Mesendoderm (in vitro differentiated cells): ENCODE measurements at regions not wholly inside any gene's neighbourhood (a gene's known extent, or its start where the extent isn't known, plus 50 kb on each side); places are given as distances from the start of the nearest gene placed in this dataset.

ENCODE experiments used
- DNase-seq: peaks from one replicate; pipeline ENCODE4 v3.0.0; 2013
- H2AK5ac ChIP-seq: 2 replicates; pipeline ENCODE4 v1.6.1; 2013; ENCODE audit warnings: low read length, inconsistent platforms
- H2BK120ac ChIP-seq: 2 replicates; pipeline ENCODE4 v1.6.1; 2013; ENCODE audit warnings: low read depth, mild to moderate bottlenecking, low read length, moderate library complexity, mixed read lengths
- H2BK15ac ChIP-seq: replicated peaks from 2 replicates; pipeline ENCODE4 v1.6.1; 2013; ENCODE audit warnings: low read depth, mild to moderate bottlenecking, moderate library complexity
- H2BK5ac ChIP-seq: 2 replicates; pipeline ENCODE4 v1.6.1; 2013; ENCODE audit warnings: low read length, inconsistent platforms
- H3K18ac ChIP-seq: 2 replicates; pipeline ENCODE4 v1.6.1; 2013; ENCODE audit warnings: mild to moderate bottlenecking, low read length, mixed read lengths
- H3K23ac ChIP-seq: one replicate; pipeline ENCODE4 v1.6.1; 2013; ENCODE audit warnings: low read length
- H3K27ac ChIP-seq: 2 replicates; pipeline ENCODE4 v1.5.1; 2013; ENCODE audit warnings: low read depth, mild to moderate bottlenecking, inconsistent platforms, low read length, moderate library complexity
- H3K27me3 ChIP-seq: 2 replicates; pipeline ENCODE4 v1.6.1; 2013; ENCODE audit warnings: low read length, control low read depth, mild to moderate bottlenecking, inconsistent platforms; ENCODE audit not compliant: insufficient read depth, poor library complexity
- H3K36me3 ChIP-seq: 2 replicates; pipeline ENCODE4 v1.6.1; 2013; ENCODE audit warnings: low read length, inconsistent platforms; ENCODE audit not compliant: control insufficient read depth, insufficient read depth
- H3K4ac ChIP-seq: one replicate; pipeline ENCODE4 v1.6.1; 2013; ENCODE audit warnings: low read depth, mild to moderate bottlenecking, low read length, moderate library complexity
- H3K4me1 ChIP-seq: 2 replicates; pipeline ENCODE4 v1.6.1; 2013; ENCODE audit warnings: low read depth, low read length, inconsistent platforms; ENCODE audit not compliant: control insufficient read depth
- H3K4me2 ChIP-seq: 2 replicates; pipeline ENCODE4 v1.6.1; 2013; ENCODE audit warnings: low read length
- H3K4me3 ChIP-seq: 2 replicates; pipeline ENCODE4 v1.5.1; 2013; ENCODE audit warnings: mild to moderate bottlenecking, low read length
- H3K56ac ChIP-seq: one replicate; pipeline ENCODE4 v1.6.1; 2013; ENCODE audit warnings: low read length
- H3K79me1 ChIP-seq: 2 replicates; pipeline ENCODE4 v1.6.1; 2013; ENCODE audit warnings: low read length, inconsistent platforms
- H3K79me2 ChIP-seq: 2 replicates; pipeline ENCODE4 v1.6.1; 2013; ENCODE audit warnings: mild to moderate bottlenecking, low read length; ENCODE audit not compliant: control insufficient read depth, insufficient read depth
- H3K9ac ChIP-seq: 2 replicates; pipeline ENCODE4 v1.6.1; 2013; ENCODE audit warnings: low read length, inconsistent platforms
- H4K5ac ChIP-seq: one replicate; pipeline ENCODE4 v1.6.1; 2013; ENCODE audit warnings: low read length
- H4K8ac ChIP-seq: one replicate; pipeline ENCODE4 v1.6.1; 2013; ENCODE audit warnings: low read depth, mild to moderate bottlenecking, control low read depth, low read length, moderate library complexity
- WGBS: extraction: QIAGEN DNeasy Blood & Tissue Kit; methylation state at CpG from one replicate; pipeline ENCODE4 v1.1.7; 2013; ENCODE audit warnings: low lambda C conversion rate, missing lambda C conversion rate; ENCODE audit not compliant: insufficient coverage; ENCODE audit errors: extremely low coverage; 5-methylcytosine and 5-hydroxymethylcytosine counted together

DNA sequence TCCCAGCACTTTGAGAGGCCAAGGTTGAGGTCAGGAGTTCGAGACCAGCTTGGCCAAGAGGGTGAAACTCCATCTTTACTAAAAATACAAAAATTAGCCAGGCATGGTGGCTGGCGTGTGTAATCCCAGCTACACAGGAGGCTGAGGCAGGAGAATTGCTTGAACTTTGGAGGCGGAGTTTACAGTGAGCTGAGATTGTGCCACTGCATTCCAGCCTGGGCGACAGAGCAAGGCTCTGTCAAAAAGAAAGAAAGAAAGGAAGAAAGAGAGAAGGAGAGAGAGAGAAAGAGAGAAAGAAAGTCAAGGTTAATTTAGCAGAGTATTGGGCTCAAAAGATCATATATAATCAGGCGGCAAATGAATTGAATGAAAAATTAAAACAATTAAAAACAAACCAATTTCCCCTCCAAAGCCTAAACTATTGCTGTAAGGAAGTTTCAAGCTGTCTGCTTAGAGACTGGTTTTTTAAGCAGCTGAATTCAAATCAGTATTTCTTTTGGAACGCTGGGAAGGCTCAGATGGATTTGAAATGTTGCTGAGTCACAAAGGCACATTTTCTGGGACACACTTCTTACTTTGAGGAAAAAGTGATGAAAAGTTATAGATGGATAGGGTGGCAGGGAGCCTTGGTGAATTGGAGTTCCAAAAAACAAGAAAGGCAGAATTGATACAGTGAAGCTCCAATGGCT, 81.3 kb upstream of the BHLHE40 start:
- no peak overlapping the region for H3K4me2 ChIP-seq
- H2BK15ac ChIP-seq, result no peak overlapping the region
- H3K56ac ChIP-seq, result peak overlapping the region; percentile 18
- H3K79me1 ChIP-seq, result no peaks in the 10 kb centered on the region
- H3K9ac ChIP-seq, result no peak overlapping the region
- H3K4me3 ChIP-seq, result no peak overlapping the region
- H3K4ac ChIP-seq, result no peak overlapping the region
- no peaks in the 10 kb centered on the region for H3K27me3 ChIP-seq
- peaks cover 15% of the 10 kb centered on the region for H3K4me1 ChIP-seq
- H3K23ac ChIP-seq, result no peak overlapping the region
- H2BK5ac ChIP-seq, result no peak overlapping the region
- peak; percentile 16 for DNase-seq
- no peak overlapping the region for H2AK5ac ChIP-seq
- no peak overlapping the region for H3K27ac ChIP-seq
- no peaks in the 10 kb centered on the region for H3K79me2 ChIP-seq
- H2BK120ac ChIP-seq, result no peak overlapping the region
- no CpG with 5 or more reads among the region's 6 CpGs for WGBS
- H4K8ac ChIP-seq, result no peak overlapping the region
- no peak overlapping the region for H4K5ac ChIP-seq
- peak overlapping the region; percentile 88 for H3K18ac ChIP-seq
- H3K36me3 ChIP-seq, result no peaks in the 10 kb centered on the region

DNA sequence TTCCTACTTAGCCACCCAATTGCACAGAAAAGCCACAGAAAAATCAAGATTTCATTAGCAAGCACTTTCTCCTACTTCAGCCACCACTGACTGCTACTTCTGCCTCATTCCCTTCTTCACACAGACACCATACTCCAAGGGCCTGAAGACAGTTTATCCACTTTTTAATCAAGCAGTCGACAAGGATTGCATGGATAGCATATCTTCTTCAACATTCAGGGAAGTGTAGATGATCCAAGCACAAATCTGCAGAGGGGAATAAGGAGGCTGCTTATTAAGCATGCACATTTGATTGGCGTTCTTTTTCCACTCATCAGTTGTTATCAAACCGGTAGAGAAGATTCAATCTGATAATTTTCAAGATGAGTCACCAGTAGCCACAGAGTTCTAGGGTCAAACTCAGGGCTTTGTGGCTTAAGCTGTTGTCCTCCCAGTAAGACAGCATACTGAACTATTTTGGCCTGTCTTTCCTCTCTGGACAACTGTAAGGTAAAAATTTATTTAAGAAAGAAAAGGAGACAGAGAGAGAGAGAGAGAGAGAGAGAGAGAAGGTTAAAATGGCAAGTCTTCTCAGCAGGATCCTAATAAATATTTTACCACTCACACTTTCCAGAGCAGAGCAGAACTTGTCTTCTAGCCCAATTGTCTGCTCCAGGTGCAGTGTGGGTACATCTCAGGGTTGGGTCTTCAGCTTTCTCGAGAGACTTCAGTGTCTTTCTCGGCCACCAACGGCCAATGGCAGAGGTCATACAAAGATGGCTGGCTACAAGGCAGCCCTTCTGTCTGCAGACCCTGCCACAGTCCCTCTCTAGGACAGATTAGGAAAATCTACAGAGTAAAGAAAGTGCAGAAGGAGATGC, 80.6 kb upstream of the BHLHE40 start:
- Histone ChIP-seq H3K56ac (peak overlapping the region; percentile 18), H3K27ac (no peak overlapping the region), H3K4me1 (peaks cover 15% of the 10 kb centered on the region), H3K79me1 (no peaks in the 10 kb centered on the region), H4K5ac (no peak overlapping the region), H3K18ac (peak overlapping the region; percentile 88), H2BK120ac (no peak overlapping the region), H3K79me2 (no peaks in the 10 kb centered on the region), H2AK5ac (peak overlapping the region; percentile 18), H4K8ac (no peak overlapping the region), H3K23ac (peak overlapping the region; percentile 26), H3K9ac (no peak overlapping the region), H2BK15ac (no peak overlapping the region), H3K4me2 (no peak overlapping the region), H3K36me3 (no peaks in the 10 kb centered on the region), H3K4me3 (no peak overlapping the region), H3K4ac (peak overlapping the region; percentile 21), H2BK5ac (no peak overlapping the region), H3K27me3 (no peaks in the 10 kb centered on the region)
- DNase-seq, result peak; percentile 51
- WGBS, result no CpG with 5 or more reads among the region's 6 CpGs

DNA sequence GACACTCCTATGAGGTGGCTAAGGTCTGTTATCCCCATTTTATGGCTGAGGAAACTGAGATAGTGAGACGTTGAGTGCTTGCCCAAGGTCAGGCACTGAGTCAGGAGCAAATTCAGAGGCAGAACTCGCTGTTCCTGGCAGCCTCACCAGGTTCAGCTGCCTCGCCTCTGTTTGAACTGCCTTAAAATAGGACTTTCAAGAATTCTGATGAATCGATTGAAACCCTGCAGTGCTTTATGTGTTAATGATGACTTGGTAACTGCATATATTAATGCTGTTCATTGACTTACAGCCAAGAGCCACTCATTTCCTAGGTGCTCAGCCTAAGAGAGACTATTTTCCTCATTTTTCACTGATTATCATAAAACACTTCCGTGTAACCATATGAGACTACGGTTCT, 79.5 kb upstream of the BHLHE40 start:
- no peak overlapping the region for H3K56ac ChIP-seq
- H4K8ac ChIP-seq, result no peak overlapping the region
- H2BK120ac ChIP-seq, result no peak overlapping the region
- no peak overlapping the region for H3K4me3 ChIP-seq
- no peak overlapping the region for H3K27ac ChIP-seq
- no peak overlapping the region for H2BK15ac ChIP-seq
- peaks cover 15% of the 10 kb centered on the region for H3K4me1 ChIP-seq
- no peaks in the 10 kb centered on the region for H3K79me1 ChIP-seq
- no peak for DNase-seq
- H3K79me2 ChIP-seq, result no peaks in the 10 kb centered on the region
- H3K9ac ChIP-seq, result no peak overlapping the region
- no peak overlapping the region for H3K4me2 ChIP-seq
- no peak overlapping the region for H2AK5ac ChIP-seq
- H2BK5ac ChIP-seq, result peak overlapping the region; percentile 1
- no CpG with 5 or more reads among the region's 6 CpGs for WGBS
- H4K5ac ChIP-seq, result no peak overlapping the region
- H3K23ac ChIP-seq, result no peak overlapping the region
- H3K4ac ChIP-seq, result no peak overlapping the region
- no peaks in the 10 kb centered on the region for H3K27me3 ChIP-seq
- H3K36me3 ChIP-seq, result no peaks in the 10 kb centered on the region
- no peak overlapping the region for H3K18ac ChIP-seq

DNA sequence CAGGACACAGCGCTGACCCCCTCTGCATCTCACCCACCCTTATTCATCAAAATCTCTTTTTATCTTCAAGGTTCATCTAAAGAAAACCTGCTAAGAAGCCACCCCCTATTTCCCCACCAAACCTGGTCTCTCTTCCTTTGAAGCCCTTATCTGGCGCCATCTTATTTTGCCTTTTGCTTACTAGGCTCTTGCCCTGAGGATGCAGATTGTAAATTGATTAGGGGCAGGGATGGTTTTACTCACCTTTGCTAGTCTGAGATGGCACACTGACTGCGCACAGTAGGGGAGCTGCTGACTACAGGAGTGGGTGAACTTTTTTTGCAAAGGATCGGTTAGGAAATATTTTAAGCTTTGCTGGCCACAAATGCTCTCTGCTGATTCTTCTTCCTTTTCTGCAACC, 78.9 kb upstream of the BHLHE40 start:
- no peaks in the 10 kb centered on the region for H3K79me1 ChIP-seq
- H3K79me2 ChIP-seq, result no peaks in the 10 kb centered on the region
- H3K4me1 ChIP-seq, result peaks cover 15% of the 10 kb centered on the region
- peak; percentile 82 for DNase-seq
- H3K18ac ChIP-seq, result no peak overlapping the region
- WGBS, result no CpG with 5 or more reads among the region's 4 CpGs
- H4K8ac ChIP-seq, result no peak overlapping the region
- no peak overlapping the region for H3K23ac ChIP-seq
- no peak overlapping the region for H3K4me2 ChIP-seq
- H3K56ac ChIP-seq, result no peak overlapping the region
- no peak overlapping the region for H2AK5ac ChIP-seq
- no peaks in the 10 kb centered on the region for H3K27me3 ChIP-seq
- no peak overlapping the region for H3K4me3 ChIP-seq
- H2BK15ac ChIP-seq, result no peak overlapping the region
- H3K4ac ChIP-seq, result no peak overlapping the region
- H3K36me3 ChIP-seq, result no peaks in the 10 kb centered on the region
- no peak overlapping the region for H2BK5ac ChIP-seq
- H3K27ac ChIP-seq, result no peak overlapping the region
- no peak overlapping the region for H2BK120ac ChIP-seq
- no peak overlapping the region for H3K9ac ChIP-seq
- no peak overlapping the region for H4K5ac ChIP-seq

DNA sequence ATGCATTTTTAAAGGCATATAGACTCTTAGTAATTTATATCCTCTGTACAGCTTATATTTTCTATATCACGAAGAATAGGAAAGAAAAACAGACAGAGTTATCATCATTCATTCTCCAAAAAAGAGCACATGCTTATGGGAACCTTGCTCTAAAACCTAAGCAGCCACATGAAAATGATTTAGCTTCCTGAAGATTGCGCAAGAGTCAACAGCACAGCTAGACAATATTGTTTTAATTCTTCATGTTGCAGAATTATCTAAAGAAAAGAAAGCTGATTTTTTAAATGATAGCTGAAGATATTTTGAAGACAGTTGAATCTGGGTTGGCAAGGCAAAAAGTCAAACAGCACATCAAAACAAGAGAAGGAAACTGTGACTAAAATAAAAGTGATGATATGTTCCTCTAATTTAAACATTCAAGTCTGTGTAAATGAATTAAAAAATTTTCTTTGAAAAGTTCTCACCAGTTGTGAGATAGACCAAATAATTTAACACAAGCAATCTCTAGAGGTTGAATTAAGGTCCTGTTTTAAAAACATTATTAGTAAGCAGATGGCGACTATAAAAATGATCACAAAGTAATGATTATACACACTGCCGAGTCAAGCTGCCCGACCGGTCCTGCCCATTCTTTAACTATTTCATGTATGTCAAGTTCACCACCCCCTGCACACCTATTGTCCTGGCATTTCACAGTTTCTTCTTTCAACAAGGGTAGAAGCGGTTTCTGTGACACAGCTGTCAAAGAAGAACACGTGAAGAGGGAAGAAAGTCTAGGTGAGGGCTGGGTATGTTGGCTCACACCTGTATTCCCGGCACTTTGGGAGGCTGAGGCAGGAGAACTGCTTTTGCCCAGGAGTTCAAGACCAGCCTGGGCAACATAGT, 74.2 kb upstream of the BHLHE40 start:
- no peak overlapping the region for H2AK5ac ChIP-seq
- H3K27ac ChIP-seq, result no peak overlapping the region
- H3K79me1 ChIP-seq, result no peaks in the 10 kb centered on the region
- H4K8ac ChIP-seq, result no peak overlapping the region
- H2BK120ac ChIP-seq, result no peak overlapping the region
- H3K18ac ChIP-seq, result no peak overlapping the region
- no peaks in the 10 kb centered on the region for H3K27me3 ChIP-seq
- DNase-seq, result no peak
- H3K4me1 ChIP-seq, result peaks cover 3% of the 10 kb centered on the region
- no peak overlapping the region for H3K23ac ChIP-seq
- no peak overlapping the region for H3K4me2 ChIP-seq
- H2BK15ac ChIP-seq, result no peak overlapping the region
- WGBS, result no CpG with 5 or more reads among the region's 9 CpGs
- no peak overlapping the region for H2BK5ac ChIP-seq
- H3K79me2 ChIP-seq, result no peaks in the 10 kb centered on the region
- H3K4me3 ChIP-seq, result no peak overlapping the region
- no peak overlapping the region for H3K9ac ChIP-seq
- H4K5ac ChIP-seq, result no peak overlapping the region
- H3K56ac ChIP-seq, result no peak overlapping the region
- H3K4ac ChIP-seq, result no peak overlapping the region
- no peaks in the 10 kb centered on the region for H3K36me3 ChIP-seq
